Ishikawa (cell line): ENCODE measurements at regions not wholly inside any gene's neighbourhood (a gene's known extent, or its start where the extent isn't known, plus 50 kb on each side); places are given as distances from the start of the nearest gene placed in this dataset.

Experiments used
- FOXM1 ChIP-seq: IDR thresholded peaks from 2 replicates; pipeline ENCODE4 v1.6.1; 2012; ENCODE audit warnings: low read depth, borderline replicate concordance
- NFIC ChIP-seq: IDR thresholded peaks from 2 replicates; pipeline ENCODE4 v1.6.1; 2012
- TCF12 ChIP-seq: IDR thresholded peaks from 2 replicates; pipeline ENCODE4 v1.6.1; 2012; ENCODE audit warnings: low read depth
- YY1 ChIP-seq: IDR thresholded peaks from 2 replicates; pipeline ENCODE4 v1.6.1; 2012; ENCODE audit warnings: low read depth
- TF ChIP-seq, protein P1 (sequence below): IDR thresholded peaks from 2 replicates; pipeline ENCODE4 v1.6.1; 2012
- TF ChIP-seq, protein P2 (sequence below): IDR thresholded peaks from 2 replicates; pipeline ENCODE4 v1.6.1; 2012; ENCODE audit warnings: low read depth, mild to moderate bottlenecking

DNA sequence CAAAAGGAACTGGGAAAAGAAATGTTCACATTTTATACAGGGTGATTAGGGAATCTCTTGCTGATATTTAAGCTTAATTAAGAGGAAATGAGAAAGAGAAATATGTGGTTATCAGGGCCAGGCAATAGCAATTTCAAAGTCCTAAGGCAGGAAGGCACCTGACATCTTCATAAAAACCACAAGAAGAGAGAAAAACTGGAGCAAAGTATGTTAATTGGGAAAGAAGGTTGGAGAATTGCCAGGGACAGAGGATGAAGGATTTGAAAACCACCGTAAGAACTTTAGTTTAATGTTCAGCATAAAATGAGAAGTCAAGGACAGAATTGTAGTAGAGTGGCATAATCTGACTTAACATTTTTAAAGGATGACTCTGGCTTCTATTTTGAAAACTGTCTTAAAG is 691.8 kb upstream of the NRXN1 start:
- TF ChIP-seq NFIC (no peak), TCF12 (no peak), YY1 (no peak), FOXM1 (no peak)
- TF ChIP-seq, protein P1, sequence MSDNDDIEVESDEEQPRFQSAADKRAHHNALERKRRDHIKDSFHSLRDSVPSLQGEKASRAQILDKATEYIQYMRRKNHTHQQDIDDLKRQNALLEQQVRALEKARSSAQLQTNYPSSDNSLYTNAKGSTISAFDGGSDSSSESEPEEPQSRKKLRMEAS: no peak
- TF ChIP-seq, protein P2, sequence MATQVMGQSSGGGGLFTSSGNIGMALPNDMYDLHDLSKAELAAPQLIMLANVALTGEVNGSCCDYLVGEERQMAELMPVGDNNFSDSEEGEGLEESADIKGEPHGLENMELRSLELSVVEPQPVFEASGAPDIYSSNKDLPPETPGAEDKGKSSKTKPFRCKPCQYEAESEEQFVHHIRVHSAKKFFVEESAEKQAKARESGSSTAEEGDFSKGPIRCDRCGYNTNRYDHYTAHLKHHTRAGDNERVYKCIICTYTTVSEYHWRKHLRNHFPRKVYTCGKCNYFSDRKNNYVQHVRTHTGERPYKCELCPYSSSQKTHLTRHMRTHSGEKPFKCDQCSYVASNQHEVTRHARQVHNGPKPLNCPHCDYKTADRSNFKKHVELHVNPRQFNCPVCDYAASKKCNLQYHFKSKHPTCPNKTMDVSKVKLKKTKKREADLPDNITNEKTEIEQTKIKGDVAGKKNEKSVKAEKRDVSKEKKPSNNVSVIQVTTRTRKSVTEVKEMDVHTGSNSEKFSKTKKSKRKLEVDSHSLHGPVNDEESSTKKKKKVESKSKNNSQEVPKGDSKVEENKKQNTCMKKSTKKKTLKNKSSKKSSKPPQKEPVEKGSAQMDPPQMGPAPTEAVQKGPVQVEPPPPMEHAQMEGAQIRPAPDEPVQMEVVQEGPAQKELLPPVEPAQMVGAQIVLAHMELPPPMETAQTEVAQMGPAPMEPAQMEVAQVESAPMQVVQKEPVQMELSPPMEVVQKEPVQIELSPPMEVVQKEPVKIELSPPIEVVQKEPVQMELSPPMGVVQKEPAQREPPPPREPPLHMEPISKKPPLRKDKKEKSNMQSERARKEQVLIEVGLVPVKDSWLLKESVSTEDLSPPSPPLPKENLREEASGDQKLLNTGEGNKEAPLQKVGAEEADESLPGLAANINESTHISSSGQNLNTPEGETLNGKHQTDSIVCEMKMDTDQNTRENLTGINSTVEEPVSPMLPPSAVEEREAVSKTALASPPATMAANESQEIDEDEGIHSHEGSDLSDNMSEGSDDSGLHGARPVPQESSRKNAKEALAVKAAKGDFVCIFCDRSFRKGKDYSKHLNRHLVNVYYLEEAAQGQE: no peak
